ENCODE measurements at regions not wholly inside any gene's neighbourhood (a gene's known extent, or its start where the extent isn't known, plus 50 kb on each side); places are given as distances from the start of the nearest gene placed in this dataset.

GRCh38 chr16:47940466-47940865 lies 215.3 kb downstream of the ABCC12 start:
- H3K79me2 ChIP-seq (ENCODE audit: insufficient read depth, low read length): no peaks in the 10 kb centered on the region
- no peaks in the 10 kb centered on the region for H3K9me3 ChIP-seq (ENCODE audit: low read length)
- no peak overlapping the region for H3K9ac ChIP-seq (ENCODE audit: insufficient read depth, low read depth, low read length)
- in situ Hi-C loops (cut with HindIII; ENCODE audit: extremely low pct_ligation_motif_present, low pct_unique_long_range_greater_than_20kb): no loop called here
- intact Hi-C loops (cut with micrococcal nuclease; ENCODE audit: unreplicated experiment): no loop called here
- BruUV-seq (replicated peaks): no TSS peak
- DNase-seq (ENCODE audit: low spot score) (no peak), ATAC-seq (no peak), FAIRE-seq (no peak)
- no peaks in the 10 kb centered on the region for H3K36me3 ChIP-seq (replicated peaks in 1 of 2; ENCODE audit: control insufficient read depth in 1 of 2, insufficient read depth in 2 of 2, low read length in 2 of 2)
- no peaks in the 10 kb centered on the region for H4K20me1 ChIP-seq (ENCODE audit: insufficient read depth, low read length)
- H3K4me2 ChIP-seq (ENCODE audit: low read depth, low read length): no peak overlapping the region
- 67% methylated on average over 1 of the region's 1 CpG for WGBS (ENCODE audit: low lambda C conversion rate)
- no peak overlapping the region for H2AFZ ChIP-seq (ENCODE audit: low read length)
- H3K27me3 ChIP-seq (ENCODE audit: control insufficient read depth in 1 of 2, insufficient read depth in 2 of 2, low read length in 2 of 2): peaks cover 0 to 15% of the 10 kb centered on the region in 2 experiments; a peak in 4 of 5 replicates
- ChIA-PET POLR2A (no interaction called here), CTCF (ENCODE audit: low intra/inter-chr PET ratio, low total read pairs) (no interaction called here)
- no peaks in the 10 kb centered on the region for H3K4me1 ChIP-seq (ENCODE audit: insufficient read depth, low read length)
- no peak for TF ChIP-seq MTA1 (CRISPR knock-in tag; IDR thresholded peaks at IDR 0.05; ENCODE audit: borderline replicate concordance)
- TF ChIP-seq, protein P1, sequence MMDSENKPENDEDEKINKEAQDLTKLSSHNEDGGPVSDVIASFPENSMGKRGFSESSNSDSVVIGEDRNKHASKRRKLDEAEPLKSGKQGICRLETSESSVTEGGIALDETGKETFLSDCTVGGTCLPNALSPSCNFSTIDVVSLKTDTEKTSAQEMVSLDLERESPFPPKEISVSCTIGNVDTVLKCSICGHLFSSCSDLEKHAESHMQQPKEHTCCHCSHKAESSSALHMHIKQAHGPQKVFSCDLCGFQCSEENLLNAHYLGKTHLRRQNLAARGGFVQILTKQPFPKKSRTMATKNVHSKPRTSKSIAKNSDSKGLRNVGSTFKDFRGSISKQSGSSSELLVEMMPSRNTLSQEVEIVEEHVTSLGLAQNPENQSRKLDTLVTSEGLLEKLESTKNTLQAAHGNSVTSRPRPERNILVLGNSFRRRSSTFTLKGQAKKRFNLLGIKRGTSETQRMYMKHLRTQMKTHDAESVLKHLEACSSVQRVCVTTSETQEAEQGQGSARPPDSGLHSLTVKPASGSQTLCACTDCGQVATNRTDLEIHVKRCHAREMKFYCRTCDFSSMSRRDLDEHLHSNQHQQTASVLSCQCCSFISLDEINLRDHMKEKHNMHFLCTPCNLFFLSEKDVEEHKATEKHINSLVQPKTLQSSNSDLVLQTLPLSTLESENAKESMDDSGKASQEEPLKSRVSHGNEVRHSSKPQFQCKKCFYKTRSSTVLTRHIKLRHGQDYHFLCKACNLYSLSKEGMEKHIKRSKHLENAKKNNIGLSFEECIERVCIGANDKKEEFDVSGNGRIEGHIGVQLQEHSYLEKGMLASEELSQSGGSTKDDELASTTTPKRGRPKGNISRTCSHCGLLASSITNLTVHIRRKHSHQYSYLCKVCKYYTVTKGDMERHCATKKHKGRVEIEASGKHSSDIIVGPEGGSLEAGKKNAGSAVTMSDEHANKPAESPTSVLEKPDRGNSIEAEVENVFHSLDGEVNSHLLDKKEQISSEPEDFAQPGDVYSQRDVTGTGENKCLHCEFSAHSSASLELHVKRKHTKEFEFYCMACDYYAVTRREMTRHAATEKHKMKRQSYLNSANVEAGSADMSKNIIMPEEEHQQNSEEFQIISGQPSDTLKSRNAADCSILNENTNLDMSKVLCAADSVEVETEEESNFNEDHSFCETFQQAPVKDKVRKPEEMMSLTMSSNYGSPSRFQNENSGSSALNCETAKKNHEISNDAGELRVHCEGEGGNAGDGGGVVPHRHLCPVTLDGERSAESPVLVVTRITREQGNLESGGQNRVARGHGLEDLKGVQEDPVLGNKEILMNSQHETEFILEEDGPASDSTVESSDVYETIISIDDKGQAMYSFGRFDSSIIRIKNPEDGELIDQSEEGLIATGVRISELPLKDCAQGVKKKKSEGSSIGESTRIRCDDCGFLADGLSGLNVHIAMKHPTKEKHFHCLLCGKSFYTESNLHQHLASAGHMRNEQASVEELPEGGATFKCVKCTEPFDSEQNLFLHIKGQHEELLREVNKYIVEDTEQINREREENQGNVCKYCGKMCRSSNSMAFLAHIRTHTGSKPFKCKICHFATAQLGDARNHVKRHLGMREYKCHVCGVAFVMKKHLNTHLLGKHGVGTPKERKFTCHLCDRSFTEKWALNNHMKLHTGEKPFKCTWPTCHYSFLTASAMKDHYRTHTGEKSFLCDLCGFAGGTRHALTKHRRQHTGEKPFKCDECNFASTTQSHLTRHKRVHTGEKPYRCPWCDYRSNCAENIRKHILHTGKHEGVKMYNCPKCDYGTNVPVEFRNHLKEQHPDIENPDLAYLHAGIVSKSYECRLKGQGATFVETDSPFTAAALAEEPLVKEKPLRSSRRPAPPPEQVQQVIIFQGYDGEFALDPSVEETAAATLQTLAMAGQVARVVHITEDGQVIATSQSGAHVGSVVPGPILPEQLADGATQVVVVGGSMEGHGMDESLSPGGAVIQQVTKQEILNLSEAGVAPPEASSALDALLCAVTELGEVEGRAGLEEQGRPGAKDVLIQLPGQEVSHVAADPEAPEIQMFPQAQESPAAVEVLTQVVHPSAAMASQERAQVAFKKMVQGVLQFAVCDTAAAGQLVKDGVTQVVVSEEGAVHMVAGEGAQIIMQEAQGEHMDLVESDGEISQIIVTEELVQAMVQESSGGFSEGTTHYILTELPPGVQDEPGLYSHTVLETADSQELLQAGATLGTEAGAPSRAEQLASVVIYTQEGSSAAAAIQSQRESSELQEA (CRISPR knock-in tag; IDR thresholded peaks at IDR 0.05; ENCODE audit: not compliant biosample characterization): no peak
- no peak for TF ChIP-seq ZNF572 (CRISPR knock-in tag; IDR thresholded peaks at IDR 0.05)
- H3K27ac ChIP-seq (ENCODE audit: extremely low read length, insufficient read depth, low read length): no peak overlapping the region
- no peak overlapping the region for H3K4me3 ChIP-seq (replicated peaks in 1 of 3; ENCODE audit: insufficient read depth in 1 of 3, low read depth in 2 of 3, low read length in 3 of 3)
